ENCODE measurements at regions not wholly inside any gene's neighbourhood (a gene's known extent, or its start where the extent isn't known, plus 50 kb on each side); places are given as distances from the start of the nearest gene placed in this dataset.
A peak's percentile ranks its signal among the peaks of the same experiment; 100 is the strongest.
"Not testable (repeated sequence)": the region's sequence is repeated elsewhere in the genome, so short reads cannot be mapped to it uniquely, and the experiment has no call there.

GRCh38 chr10:28467615-28468014 lies 65.3 kb upstream of the WAC start:
- DNase-seq: no peak
- Mint-ChIP-seq H3K4me3 (no peak overlapping the region), H3K27ac (no peak overlapping the region), H3K27me3 (peaks cover 28 to 52% of the 10 kb centered on the region in 2 donors), H3K4me1 (ENCODE audit: low read depth in 2 of 2) (peaks cover 0 to 2% of the 10 kb centered on the region in 2 donors), H3K36me3 (ENCODE audit: insufficient read depth) (no peaks in the 10 kb centered on the region), H3K9me3 (no peaks in the 10 kb centered on the region)
- ATAC-seq (replicated peaks): no peak

- peak overlapping the region in 1 of 2 donors; percentile 44 for H3K27ac Mint-ChIP-seq
- H3K4me1 Mint-ChIP-seq (ENCODE audit: low read depth in 2 of 2): peaks cover under 1 to 2% of the 10 kb centered on the region in 2 donors
- no peak overlapping the region for H3K4me3 Mint-ChIP-seq
- ATAC-seq (replicated peaks) (no peak), DNase-seq (no peak)
- H3K27me3 Mint-ChIP-seq: peaks cover 30 to 49% of the 10 kb centered on the region in 2 donors
- no peaks in the 10 kb centered on the region for H3K36me3 Mint-ChIP-seq (ENCODE audit: insufficient read depth)
- no peaks in the 10 kb centered on the region for H3K9me3 Mint-ChIP-seq
Observed at GRCh38 chr10:28468707-28469483, 64.0 kb upstream of the WAC start.

GRCh38 chr10:28470873-28471651 lies 61.9 kb upstream of the WAC start:
- no peak overlapping the region for H3K27ac Mint-ChIP-seq
- no peak overlapping the region for H3K4me3 Mint-ChIP-seq
- no peak for DNase-seq
- no peaks in the 10 kb centered on the region for H3K9me3 Mint-ChIP-seq
- peaks cover 39 to 50% of the 10 kb centered on the region in 2 donors for H3K27me3 Mint-ChIP-seq
- ATAC-seq (replicated peaks): no peak
- peaks cover 2 to 4% of the 10 kb centered on the region in 2 donors for H3K4me1 Mint-ChIP-seq (ENCODE audit: low read depth in 2 of 2)
- H3K36me3 Mint-ChIP-seq (ENCODE audit: insufficient read depth): no peaks in the 10 kb centered on the region

GRCh38 chr10:28471652-28472050 lies 61.3 kb upstream of the WAC start:
- DNase-seq (no peak), ATAC-seq (replicated peaks) (no peak)
- H3K4me1 Mint-ChIP-seq (ENCODE audit: low read depth in 2 of 2): peaks cover 2 to 4% of the 10 kb centered on the region in 2 donors
- H3K9me3 Mint-ChIP-seq: no peaks in the 10 kb centered on the region
- H3K36me3 Mint-ChIP-seq (ENCODE audit: insufficient read depth): no peaks in the 10 kb centered on the region
- H3K27ac Mint-ChIP-seq: no peak overlapping the region
- H3K4me3 Mint-ChIP-seq: no peak overlapping the region
- peaks cover 38 to 50% of the 10 kb centered on the region in 2 donors for H3K27me3 Mint-ChIP-seq

- H3K9me3 Mint-ChIP-seq: no peaks in the 10 kb centered on the region
- peaks cover 0 to 4% of the 10 kb centered on the region in 2 donors for H3K4me1 Mint-ChIP-seq (ENCODE audit: low read depth in 2 of 2)
- DNase-seq (no peak), ATAC-seq (replicated peaks) (no peak)
- H3K27me3 Mint-ChIP-seq: peaks cover 36 to 43% of the 10 kb centered on the region in 2 donors
- no peaks in the 10 kb centered on the region for H3K36me3 Mint-ChIP-seq (ENCODE audit: insufficient read depth)
- no peak overlapping the region for H3K4me3 Mint-ChIP-seq
- no peak overlapping the region for H3K27ac Mint-ChIP-seq
Observed at GRCh38 chr10:28478646-28479045, 54.3 kb upstream of the WAC start.

- no peaks in the 10 kb centered on the region for H3K4me1 Mint-ChIP-seq (ENCODE audit: low read depth in 2 of 2)
- H3K4me3 Mint-ChIP-seq: no peak overlapping the region
- ATAC-seq (replicated peaks) (no peak), DNase-seq (no peak)
- no peak overlapping the region for H3K27ac Mint-ChIP-seq
- H3K9me3 Mint-ChIP-seq: no peaks in the 10 kb centered on the region
- H3K27me3 Mint-ChIP-seq: peaks cover 28 to 35% of the 10 kb centered on the region in 2 donors
- H3K36me3 Mint-ChIP-seq (ENCODE audit: insufficient read depth): no peaks in the 10 kb centered on the region
Observed at GRCh38 chr10:28479425-28479865, 53.5 kb upstream of the WAC start.

GRCh38 chr10:28479927-28480627 lies 52.8 kb upstream of the WAC start:
- no peak for DNase-seq

GRCh38 chr10:28480628-28480965 lies 52.3 kb upstream of the WAC start:
- Mint-ChIP-seq H3K36me3 (ENCODE audit: insufficient read depth) (no peaks in the 10 kb centered on the region), H3K27me3 (peaks cover 26 to 31% of the 10 kb centered on the region in 2 donors), H3K9me3 (no peaks in the 10 kb centered on the region), H3K4me1 (ENCODE audit: low read depth in 2 of 2) (no peaks in the 10 kb centered on the region), H3K4me3 (no peak overlapping the region), H3K27ac (no peak overlapping the region)
- no peak for DNase-seq
- ATAC-seq (replicated peaks): no peak

More at GRCh38 chr10:28479927-28480627, 52.8 kb upstream of the WAC start:
- H3K4me1 Mint-ChIP-seq (ENCODE audit: low read depth in 2 of 2): no peaks in the 10 kb centered on the region
- no peak overlapping the region for H3K4me3 Mint-ChIP-seq
- H3K27ac Mint-ChIP-seq: no peak overlapping the region
- peaks cover 26 to 33% of the 10 kb centered on the region in 2 donors for H3K27me3 Mint-ChIP-seq
- H3K9me3 Mint-ChIP-seq: no peaks in the 10 kb centered on the region
- ATAC-seq (replicated peaks): no peak
- H3K36me3 Mint-ChIP-seq (ENCODE audit: insufficient read depth): no peaks in the 10 kb centered on the region

GRCh38 chr10:28481346-28481745 lies 51.6 kb upstream of the WAC start:
- H3K4me1 Mint-ChIP-seq (ENCODE audit: low read depth in 2 of 2); H3K9me3 Mint-ChIP-seq; DNase-seq; H3K27ac Mint-ChIP-seq; ATAC-seq (replicated peaks); H3K4me3 Mint-ChIP-seq; H3K36me3 Mint-ChIP-seq (ENCODE audit: insufficient read depth): not testable (repeated sequence)
- peaks cover 20 to 24% of the 10 kb centered on the region in 2 donors for H3K27me3 Mint-ChIP-seq

GRCh38 chr10:28481968-28482367 lies 51.0 kb upstream of the WAC start:
- Mint-ChIP-seq H3K27ac (no peak overlapping the region), H3K36me3 (ENCODE audit: insufficient read depth) (no peaks in the 10 kb centered on the region), H3K4me3 (no peak overlapping the region), H3K9me3 (no peaks in the 10 kb centered on the region), H3K27me3 (peaks cover 17 to 18% of the 10 kb centered on the region in 2 donors), H3K4me1 (ENCODE audit: low read depth in 2 of 2) (peaks cover 0 to 4% of the 10 kb centered on the region in 2 donors)
- ATAC-seq (replicated peaks) (no peak), DNase-seq (no peak)
